ENCODE measurements at regions not wholly inside any gene's neighbourhood (a gene's known extent, or its start where the extent isn't known, plus 50 kb on each side); places are given as distances from the start of the nearest gene placed in this dataset.

- TF ChIP-seq CTCF (IDR thresholded peaks at IDR 0.05): no peak
- TF ChIP-seq ZFX (IDR thresholded peaks at IDR 0.05; ENCODE audit: borderline replicate concordance): no peak
Measured at GRCh38 chr3:81426826-81427577, 334.4 kb downstream of the GBE1 start.

All from 22Rv1 (cell line).